MCF 10A (cell line): ENCODE measurements at regions not wholly inside any gene's neighbourhood (a gene's known extent, or its start where the extent isn't known, plus 50 kb on each side); places are given as distances from the start of the nearest gene placed in this dataset.

Experiments used
- BruUV-seq: library from RNA; stranded (reverse); fragments of 400-500 nt; replicated peaks from 2 replicates; lab custom pipeline; 2021; lab: Mats Ljungman, UMichigan
- CTCF ChIA-PET: fragments of 300-600 bp; sonication (Branson Sonifier 250); formaldehyde crosslinking; extraction: SDS; loops from one replicate; lab custom pipeline; 2021; ENCODE audit warnings: antibody characterized with exemption, inconsistent platforms; lab: Yijun Ruan, JAX
- POLR2A ChIA-PET: fragments of 300-600, 350-650 bp; sonication (Branson Sonifier 250); formaldehyde crosslinking; extraction: SDS; loops from one replicate; lab custom pipeline; 2020; ENCODE audit warnings: antibody characterized with exemption, inconsistent platforms; lab: Yijun Ruan, JAX
- DNase-seq: peaks from one replicate; pipeline ENCODE4 v3.0.0-alpha.2; 2018; ENCODE audit not compliant: unreplicated experiment
- H3K27ac Mint-ChIP-seq: one replicate; pipeline ENCODE4 v1.8.0; 2022; ENCODE audit warnings: mild to moderate bottlenecking, low read depth, mixed read lengths; ENCODE audit not compliant: unreplicated experiment
- H3K27me3 Mint-ChIP-seq: one replicate; pipeline ENCODE4 v1.8.0; 2022; ENCODE audit warnings: mixed read lengths; ENCODE audit not compliant: insufficient read depth, unreplicated experiment
- H3K36me3 Mint-ChIP-seq: one replicate; pipeline ENCODE4 v1.8.0; 2022; ENCODE audit warnings: mild to moderate bottlenecking, moderate library complexity, mixed read lengths; ENCODE audit not compliant: insufficient read depth, unreplicated experiment
- H3K4me1 Mint-ChIP-seq: one replicate; pipeline ENCODE4 v1.8.0; 2022; ENCODE audit warnings: mixed read lengths; ENCODE audit not compliant: insufficient read depth, unreplicated experiment
- H3K4me3 Mint-ChIP-seq: one replicate; pipeline ENCODE4 v1.8.0; 2022; ENCODE audit warnings: mild to moderate bottlenecking, moderate library complexity, mixed read lengths; ENCODE audit not compliant: unreplicated experiment
- H3K9me3 Mint-ChIP-seq: one replicate; pipeline ENCODE4 v1.8.0; 2022; ENCODE audit warnings: mixed read lengths; ENCODE audit not compliant: unreplicated experiment
- intact Hi-C: fragments of 100-400 bp; cut with micrococcal nuclease; formaldehyde crosslinking; loops from 2 replicates; pipeline ENCODE4 v1.14.1; 2022
- TF ChIP-seq, protein P1 (sequence below): fragments of 200-600 bp; IDR thresholded peaks from one replicate; pipeline ENCODE4 v1.8.0; 2022; ENCODE audit warnings: antibody characterized with exemption, mild to moderate bottlenecking; ENCODE audit not compliant: unreplicated experiment

DNA sequence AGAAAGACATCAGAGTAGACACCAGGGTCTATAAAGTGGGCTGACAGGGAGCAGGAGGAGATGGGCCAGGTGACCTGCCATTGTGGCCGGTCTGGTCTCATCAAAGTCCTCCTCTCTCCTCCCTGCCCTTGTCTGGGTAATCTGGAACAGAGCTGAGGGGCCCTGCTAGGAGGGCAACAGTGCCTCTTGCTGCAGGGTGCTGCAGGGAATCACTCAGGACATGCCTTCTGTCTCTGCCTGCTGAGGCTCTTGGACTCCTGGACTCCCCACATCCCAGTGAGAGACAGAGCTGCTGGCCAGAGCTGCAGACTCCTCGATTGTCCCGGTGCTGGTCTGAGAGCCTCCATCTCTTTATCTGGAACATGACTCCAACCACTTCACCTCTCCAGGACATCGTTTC, 366.1 kb upstream of the DUSP10 start:
- Mint-ChIP-seq H3K27me3 (no peaks in the 10 kb centered on the region), H3K36me3 (peaks cover 6% of the 10 kb centered on the region), H3K9me3 (no peaks in the 10 kb centered on the region), H3K4me1 (no peaks in the 10 kb centered on the region), H3K27ac (no peak overlapping the region), H3K4me3 (no peak overlapping the region)
- intact Hi-C loops: no loop called here
- BruUV-seq: no TSS peak
- ChIA-PET CTCF (interaction anchor here (0.6 to 1.2 kb wide), 4 partner anchors 11 to 62 kb away, joined by 3 to 4 read pairs (median 4); no protein-coding TSS in a partner anchor), POLR2A (no interaction called here)
- TF ChIP-seq, protein P1, sequence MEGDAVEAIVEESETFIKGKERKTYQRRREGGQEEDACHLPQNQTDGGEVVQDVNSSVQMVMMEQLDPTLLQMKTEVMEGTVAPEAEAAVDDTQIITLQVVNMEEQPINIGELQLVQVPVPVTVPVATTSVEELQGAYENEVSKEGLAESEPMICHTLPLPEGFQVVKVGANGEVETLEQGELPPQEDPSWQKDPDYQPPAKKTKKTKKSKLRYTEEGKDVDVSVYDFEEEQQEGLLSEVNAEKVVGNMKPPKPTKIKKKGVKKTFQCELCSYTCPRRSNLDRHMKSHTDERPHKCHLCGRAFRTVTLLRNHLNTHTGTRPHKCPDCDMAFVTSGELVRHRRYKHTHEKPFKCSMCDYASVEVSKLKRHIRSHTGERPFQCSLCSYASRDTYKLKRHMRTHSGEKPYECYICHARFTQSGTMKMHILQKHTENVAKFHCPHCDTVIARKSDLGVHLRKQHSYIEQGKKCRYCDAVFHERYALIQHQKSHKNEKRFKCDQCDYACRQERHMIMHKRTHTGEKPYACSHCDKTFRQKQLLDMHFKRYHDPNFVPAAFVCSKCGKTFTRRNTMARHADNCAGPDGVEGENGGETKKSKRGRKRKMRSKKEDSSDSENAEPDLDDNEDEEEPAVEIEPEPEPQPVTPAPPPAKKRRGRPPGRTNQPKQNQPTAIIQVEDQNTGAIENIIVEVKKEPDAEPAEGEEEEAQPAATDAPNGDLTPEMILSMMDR: no peak
- no peak for DNase-seq

DNA sequence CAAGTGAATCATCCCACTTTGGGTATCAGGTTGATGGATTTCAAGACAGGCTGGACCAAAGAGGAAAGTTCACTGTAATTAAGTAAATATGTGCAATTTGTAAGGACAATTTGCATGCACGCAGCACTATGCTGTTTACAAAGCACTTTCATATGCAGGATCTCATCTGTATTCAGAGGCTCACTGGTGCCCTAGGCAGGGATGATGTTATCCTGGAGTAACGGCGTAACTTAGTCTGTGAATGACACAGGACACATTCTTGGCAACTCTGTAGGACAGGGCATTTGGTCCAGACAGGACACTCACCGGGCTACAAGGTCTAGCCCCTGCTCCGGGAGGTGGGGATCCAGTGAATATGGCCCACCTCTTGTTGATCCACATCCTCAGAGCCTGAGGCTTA, 365.4 kb upstream of the DUSP10 start:
- intact Hi-C loops: no loop called here
- TF ChIP-seq, protein P1: no peak
- peaks cover 6% of the 10 kb centered on the region for H3K36me3 Mint-ChIP-seq
- POLR2A ChIA-PET: no interaction called here
- H3K27ac Mint-ChIP-seq: no peak overlapping the region
- DNase-seq: no peak
- no peaks in the 10 kb centered on the region for H3K9me3 Mint-ChIP-seq
- no TSS peak for BruUV-seq
- H3K27me3 Mint-ChIP-seq: no peaks in the 10 kb centered on the region
- CTCF ChIA-PET: interaction anchor here (0.6 to 1.5 kb wide), 8 partner anchors 12 to 630 kb away, joined by 3 to 6 read pairs (median 4); no protein-coding TSS in a partner anchor
- no peaks in the 10 kb centered on the region for H3K4me1 Mint-ChIP-seq
- H3K4me3 Mint-ChIP-seq: no peak overlapping the region

DNA sequence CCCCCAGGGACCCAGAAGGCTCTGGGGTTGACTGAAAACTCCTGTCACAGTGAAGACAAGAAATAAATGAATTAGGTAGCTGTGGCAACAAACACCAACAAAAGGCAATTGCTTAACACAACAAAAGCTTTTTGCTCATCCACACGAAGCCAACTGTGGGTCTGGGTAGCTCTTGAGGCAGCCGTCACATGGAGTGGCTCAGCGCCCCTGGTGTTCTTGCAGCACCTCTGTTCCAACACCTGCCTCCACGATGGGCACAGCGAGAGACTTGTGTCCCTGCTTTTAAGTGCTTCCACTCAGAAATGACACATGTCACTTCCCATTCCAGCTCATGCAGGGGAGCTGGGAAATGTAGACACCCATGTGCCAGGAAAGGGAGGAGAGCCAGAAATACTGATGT, 364.5 kb upstream of the DUSP10 start:
- TF ChIP-seq, protein P1: no peak
- DNase-seq: no peak
- Mint-ChIP-seq H3K36me3 (peaks cover 6% of the 10 kb centered on the region), H3K4me1 (no peaks in the 10 kb centered on the region), H3K27ac (no peak overlapping the region), H3K27me3 (no peaks in the 10 kb centered on the region), H3K4me3 (no peak overlapping the region), H3K9me3 (no peaks in the 10 kb centered on the region)
- no TSS peak for BruUV-seq
- ChIA-PET CTCF (interaction anchor here (0.5 to 3.1 kb wide), 12 partner anchors 9 to 629 kb away, joined by 3 to 14 read pairs (median 4); no protein-coding TSS in a partner anchor), POLR2A (interaction anchor here (0.7 kb wide), 1 partner anchor 51 kb away, joined by 3 read pairs; no protein-coding TSS in a partner anchor)
- intact Hi-C loops: no loop called here

DNA sequence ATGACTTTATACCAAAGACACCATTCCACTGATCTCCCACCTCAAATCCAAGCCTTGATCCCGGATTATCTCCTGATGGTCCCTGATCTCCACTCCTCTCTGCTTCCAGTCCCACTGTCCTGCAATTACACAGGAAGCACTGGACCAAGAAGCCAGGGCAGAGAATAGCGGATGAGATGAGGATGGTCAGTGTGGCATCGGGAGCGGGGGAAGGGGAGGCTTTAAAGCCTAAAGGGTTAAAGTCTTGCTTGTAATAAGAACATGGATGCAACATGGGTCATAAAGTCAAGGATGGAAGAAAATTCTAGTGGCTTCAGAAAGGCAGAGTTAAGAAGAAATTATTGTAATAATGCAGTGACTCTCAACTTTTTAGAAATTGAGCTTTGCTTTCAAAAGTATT, 364.0 kb upstream of the DUSP10 start:
- no peaks in the 10 kb centered on the region for H3K9me3 Mint-ChIP-seq
- peaks cover 6% of the 10 kb centered on the region for H3K36me3 Mint-ChIP-seq
- POLR2A ChIA-PET: interaction anchor here (0.8 kb wide), 1 partner anchor 9 kb away, joined by 3 read pairs; no protein-coding TSS in a partner anchor
- TF ChIP-seq, protein P1: no peak
- H3K27me3 Mint-ChIP-seq: no peaks in the 10 kb centered on the region
- intact Hi-C loops: no loop called here
- no peaks in the 10 kb centered on the region for H3K4me1 Mint-ChIP-seq
- no TSS peak for BruUV-seq
- no peak overlapping the region for H3K4me3 Mint-ChIP-seq
- CTCF ChIA-PET: interaction anchor here (0.5 to 3.1 kb wide), 9 partner anchors 9 to 628 kb away, joined by 3 to 14 read pairs (median 5); no protein-coding TSS in a partner anchor
- no peak for DNase-seq
- H3K27ac Mint-ChIP-seq: no peak overlapping the region
